ENCODE measurements at regions not wholly inside any gene's neighbourhood (a gene's known extent, or its start where the extent isn't known, plus 50 kb on each side); places are given as distances from the start of the nearest gene placed in this dataset.

DNA sequence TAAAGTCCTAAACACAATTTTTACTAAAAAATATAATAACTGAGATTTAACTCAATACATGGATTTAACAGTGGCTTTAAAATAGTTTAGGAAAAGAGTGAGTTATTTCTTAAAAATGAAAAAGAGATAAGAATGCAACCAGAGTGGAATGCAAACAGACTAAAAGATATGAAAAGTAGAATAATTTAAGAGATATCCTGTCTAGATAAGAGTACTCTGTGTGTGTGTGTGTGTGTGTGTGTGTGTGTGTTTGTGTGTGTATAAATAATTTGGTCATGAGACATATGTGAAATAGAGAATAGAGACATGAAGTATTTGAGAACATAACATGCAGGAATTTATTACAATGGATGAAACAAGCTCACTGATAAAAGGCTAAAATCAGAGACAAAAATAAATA, 986.9 kb upstream of the CHORDC1 start:
- no peak for DNase-seq

DNA sequence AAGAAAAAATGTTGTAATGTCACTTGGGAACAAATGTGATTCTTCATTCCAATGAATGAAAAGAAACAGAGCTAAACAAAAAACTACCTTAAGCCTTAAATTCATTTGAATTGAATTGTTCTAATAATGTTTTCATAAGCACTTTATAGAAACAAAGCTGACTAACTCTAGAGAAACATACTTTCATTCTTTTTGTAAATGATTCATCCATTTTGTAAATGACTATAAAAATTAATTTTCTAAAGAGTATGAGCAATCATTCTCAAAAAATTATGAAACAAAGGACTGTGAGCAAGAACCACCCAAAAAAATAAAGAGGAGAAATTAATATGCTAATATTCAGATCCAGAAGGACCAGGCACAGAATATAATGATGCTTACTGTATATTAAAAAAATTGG, 986.5 kb upstream of the CHORDC1 start:
- no peak for DNase-seq

DNA sequence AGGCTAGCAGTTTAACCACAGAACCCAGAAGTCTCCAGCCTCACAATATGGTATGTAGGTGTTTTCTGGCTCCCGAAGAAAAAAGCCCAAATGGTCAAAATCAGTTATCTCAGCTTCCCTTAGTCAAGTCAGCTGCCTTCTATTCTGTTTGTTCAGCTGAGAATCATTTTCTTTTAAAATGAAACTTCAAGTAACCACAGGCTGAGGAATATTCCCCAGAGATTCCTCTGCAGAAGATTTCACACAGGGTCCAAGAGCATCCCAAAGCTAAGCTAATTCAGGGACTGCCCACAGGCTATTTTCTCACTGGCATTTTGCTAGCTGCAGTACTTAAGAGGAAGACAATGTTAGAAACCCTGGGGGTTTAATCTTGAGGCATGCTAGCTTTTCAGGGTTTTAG, 977.0 kb upstream of the CHORDC1 start:
- no peak for DNase-seq

DNA sequence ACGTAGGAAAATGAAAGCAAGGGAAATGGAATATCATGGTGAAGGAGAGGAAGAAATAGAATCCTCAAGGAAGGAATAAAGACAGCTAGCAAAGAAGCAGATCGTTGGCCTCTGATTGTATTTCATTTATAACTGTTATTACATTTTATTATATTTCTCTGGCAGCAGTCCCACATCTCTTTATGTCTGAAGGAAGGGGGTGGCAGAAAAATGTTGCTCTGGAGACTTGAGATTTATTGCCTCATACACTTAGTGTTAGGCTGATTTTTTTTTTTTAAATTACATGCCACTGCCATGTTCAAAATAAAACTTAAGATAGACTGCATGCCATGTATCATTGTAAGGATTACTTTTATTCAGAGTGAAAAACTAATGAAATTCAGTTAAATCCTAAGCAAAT, 971.7 kb upstream of the CHORDC1 start:
- DNase-seq, result no peak

DNA sequence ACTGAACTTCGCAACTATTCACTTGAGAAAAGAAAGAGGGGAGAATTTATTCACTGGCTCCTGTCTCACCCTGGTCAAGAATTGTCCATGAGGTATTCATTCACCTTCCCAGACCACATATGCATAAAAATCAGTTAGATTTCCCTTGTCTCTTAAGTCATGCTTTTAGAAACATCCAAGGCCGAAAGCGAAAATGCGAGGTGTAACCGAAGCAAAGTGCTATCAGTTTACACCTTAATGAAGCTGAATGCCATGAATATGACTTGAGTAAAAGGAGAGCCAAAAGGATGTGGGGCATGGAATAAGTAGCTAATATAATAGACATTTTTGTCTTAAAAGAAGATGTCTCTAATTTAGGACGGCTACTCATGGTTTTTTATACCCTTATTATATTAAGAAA, 965.6 kb upstream of the CHORDC1 start:
- DNase-seq, result no peak

DNA sequence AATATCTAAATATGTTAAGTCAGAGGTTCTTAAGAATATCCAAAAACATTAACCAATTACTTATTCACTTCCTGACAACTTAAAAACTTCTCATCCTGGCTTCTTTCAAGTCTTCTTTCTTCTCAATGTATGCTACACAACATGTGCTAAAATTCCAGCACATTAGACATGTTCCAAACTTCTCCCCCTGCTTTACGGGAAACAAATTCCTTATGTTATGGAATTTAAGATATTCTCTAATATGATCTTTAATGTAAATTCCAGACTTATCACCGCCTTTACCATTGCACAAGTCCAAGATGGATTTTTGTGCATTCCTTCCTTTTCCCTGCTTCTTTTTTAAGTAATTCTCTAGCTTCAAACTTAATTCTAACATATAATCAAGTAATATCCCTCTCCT, 964.5 kb upstream of the CHORDC1 start:
- no peak for DNase-seq

DNA sequence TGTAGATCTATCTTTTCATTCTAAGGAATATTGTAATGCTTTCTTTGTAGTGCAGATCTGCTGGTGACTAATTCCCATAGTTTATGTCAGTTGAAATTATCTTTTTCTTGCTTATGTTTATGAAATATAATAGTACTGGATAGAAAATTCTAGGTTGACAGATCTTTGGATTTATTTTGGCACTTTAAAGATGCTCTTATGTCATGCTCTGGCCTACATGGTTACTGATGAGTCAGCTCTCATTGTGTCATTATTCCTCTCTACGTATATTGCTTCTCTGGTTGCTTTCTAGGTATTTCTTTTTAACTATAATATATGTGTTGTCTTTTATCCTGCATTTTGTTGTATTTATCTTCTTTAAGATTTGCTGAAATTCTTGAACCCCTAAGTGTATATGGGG, 955.5 kb upstream of the CHORDC1 start:
- no peak for DNase-seq

DNA sequence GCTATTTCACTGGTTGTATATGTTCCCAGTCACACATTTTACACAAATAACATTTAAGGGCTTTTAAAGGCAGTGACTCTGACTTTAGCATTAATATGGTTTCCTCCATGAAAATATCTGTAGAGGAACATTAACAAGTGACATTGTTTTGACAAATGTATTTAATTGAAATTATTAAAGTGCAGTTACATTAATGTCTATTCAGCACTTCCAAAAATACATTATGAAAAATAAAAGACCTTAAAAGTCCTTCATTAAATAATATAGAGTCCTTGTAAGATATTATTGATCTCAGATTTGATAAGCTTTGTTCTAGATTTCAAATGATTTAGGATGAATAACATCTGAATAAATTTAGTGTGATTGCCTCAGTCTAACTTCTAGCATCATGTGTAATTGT, 951.9 kb upstream of the CHORDC1 start:
- DNase-seq, result no peak

DNA sequence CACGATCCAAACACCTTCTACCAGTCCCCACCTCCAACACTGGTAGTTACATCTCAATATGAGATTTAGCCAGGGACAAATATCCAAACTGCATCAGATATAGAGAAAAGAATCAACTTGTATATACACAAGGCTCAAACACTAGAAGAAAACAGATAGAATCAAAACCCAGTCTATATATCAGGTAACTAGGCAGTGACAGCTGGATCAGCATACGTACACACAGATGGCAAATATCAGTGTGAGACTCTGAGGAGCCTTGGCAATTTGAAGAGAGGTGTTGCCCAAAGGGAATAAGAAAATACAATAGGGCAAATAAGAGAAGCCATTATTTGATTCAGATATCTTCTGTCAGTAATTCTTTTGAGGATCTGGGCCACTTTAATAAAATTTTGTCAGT, 951.3 kb upstream of the CHORDC1 start:
- DNase-seq, result no peak

DNA sequence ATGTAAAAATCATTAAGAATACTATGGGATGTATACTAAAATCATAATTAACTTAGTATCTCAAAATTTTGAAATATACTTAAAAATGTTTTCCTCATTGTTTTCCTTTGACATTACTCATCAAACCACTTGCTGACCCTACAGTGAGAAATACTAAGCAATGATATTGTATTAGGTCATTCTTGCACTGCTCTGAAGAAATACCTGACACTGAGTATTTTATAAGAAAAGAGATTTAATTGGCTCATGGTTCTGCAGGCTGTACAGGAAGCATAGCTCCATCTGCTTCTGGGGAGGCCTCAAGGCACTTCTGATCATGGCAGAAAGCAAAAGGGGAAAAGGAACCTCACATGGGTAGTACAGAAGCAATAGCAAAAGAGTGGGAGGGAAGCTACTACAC, 950.9 kb upstream of the CHORDC1 start:
- no peak for DNase-seq

DNA sequence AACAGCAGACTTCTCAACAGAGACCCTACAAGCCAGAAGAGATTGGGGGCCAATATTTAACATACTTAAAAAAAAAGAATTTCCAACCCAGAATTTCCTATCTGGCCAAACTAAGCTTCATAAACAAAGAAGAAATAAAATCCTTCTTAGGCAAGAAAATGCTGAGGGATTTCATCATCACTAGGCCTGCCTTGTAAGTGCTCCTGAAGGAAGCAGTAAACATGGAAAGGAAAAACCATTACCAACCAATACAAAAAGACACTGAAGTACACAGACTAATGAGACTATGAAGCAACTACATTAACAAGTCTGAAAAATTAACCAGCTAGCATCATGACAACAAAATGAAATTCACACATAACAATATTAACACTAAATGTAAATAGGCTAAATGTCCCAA, 947.9 kb upstream of the CHORDC1 start:
- no peak for DNase-seq

DNA sequence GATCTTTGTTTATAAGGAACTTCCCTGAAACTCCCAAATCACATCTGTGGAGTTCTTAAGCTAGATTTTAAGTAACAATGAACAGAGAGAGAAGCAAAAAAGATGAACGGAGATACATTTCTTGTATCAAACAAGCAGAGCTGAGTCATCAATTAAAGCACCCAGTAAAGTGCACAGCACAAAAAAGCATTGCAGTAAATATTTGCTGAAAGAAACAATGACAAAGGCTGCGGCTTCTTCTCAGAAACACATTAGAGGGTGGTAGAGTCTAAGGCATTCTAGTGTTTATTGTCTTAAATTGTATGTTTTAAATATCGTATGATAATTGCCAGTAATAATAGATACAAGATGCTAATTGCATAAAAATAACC, 941.6 kb upstream of the CHORDC1 start:
- DNase-seq, result no peak

DNA sequence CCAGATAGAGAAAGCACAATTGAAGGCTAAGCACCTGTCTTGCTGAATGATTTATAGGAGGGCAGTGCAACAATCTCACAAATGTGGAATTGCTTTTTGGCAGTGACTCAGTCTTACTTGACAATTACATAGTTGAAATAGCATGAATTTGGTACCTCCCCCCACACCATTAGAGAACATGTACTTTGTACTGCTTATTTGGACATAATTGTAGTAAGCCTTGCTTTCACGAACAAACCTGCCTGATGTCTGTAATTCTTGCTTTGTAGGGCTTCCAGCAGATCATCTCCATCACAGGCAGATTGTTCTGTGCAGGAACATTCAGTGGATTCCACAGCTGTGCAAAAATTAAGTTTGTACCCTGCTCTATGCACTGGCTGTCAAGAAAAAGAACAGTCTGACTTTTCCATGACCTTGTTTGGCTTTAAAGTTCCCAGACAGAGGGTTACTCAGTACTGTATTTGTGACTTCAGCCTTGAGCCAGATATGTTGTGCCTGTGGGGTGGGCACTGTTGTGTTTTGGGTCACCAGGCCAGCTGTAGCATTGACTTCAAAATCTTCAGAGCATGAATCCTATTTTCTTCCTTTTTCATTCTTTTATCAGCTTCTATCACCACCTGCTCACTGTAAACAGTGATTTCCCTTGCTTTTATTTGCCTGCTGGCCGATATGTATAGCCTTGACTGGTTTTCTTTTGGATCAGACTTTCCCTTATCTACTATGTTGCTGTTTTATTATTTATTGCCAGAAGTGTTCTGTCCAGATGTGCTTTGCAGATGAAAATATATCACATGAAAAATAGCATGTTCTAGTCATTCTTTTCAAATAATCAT, 941.0 kb upstream of the CHORDC1 start:
- no peak for DNase-seq

DNA sequence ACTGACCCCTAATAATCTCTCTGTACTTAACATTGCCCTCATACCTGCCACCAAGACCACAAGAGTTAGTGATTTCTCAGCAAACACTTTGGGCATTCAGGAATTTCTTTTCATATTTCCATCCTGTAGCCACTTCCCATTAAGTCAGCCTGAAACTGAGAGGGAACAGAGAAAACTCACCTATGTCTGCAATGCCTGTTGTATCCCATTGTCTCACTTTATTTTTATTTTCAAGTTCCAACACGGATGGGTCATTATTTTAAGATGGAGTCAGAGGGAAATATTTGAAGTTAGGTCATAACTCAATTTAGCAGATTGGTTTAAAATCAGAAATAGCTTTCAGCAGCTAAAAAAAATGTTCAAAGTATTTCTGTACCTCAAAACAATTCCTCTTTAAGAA, 937.8 kb upstream of the CHORDC1 start:
- no peak for DNase-seq

DNA sequence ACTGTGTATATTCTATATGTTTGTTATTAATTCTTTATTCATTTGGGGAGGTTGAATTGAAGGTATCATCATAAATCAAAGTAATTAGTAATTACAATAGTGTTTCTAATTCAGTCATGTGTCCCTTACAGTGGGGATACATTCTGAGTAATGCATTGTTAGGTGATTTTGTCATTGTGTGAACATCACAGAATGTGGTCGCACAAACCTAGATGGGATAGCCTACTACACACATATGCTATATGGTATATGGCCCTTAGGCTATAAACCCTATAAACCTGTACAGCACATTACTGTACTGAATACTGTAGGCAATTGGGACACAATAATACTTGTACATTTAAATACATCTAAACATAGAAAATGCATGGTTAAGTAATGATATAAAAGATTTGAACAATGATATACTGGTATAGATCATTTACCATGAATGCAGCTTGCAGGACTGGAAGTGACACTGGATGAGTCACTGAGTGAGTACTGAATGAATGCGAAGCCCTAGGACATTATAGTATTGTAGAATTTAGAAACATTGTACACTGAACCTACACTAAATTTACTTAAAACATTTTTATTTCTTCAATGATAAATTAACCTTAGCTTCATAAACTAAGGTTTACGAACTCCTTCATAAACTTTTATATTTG, 936.2 kb upstream of the CHORDC1 start:
- no peak for DNase-seq

DNA sequence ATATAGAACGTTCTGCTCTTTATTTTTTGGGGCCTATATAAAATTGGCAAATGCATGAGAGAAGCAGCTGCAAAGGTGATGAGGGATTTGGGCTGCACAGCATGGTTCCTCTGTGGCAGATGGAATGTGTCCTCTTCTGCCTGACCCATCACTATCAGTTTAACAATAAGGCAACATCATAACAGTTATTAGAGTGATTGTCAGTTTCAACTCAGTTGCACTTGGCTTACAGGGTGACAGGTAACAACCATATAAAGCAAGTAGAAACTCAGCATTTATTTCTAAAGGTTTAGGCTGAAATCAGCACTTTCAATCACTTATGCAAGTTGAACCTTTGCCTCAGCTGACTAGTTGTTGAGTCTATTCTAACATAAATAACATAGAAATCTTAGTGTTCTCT, 935.4 kb upstream of the CHORDC1 start:
- DNase-seq, result no peak

DNA sequence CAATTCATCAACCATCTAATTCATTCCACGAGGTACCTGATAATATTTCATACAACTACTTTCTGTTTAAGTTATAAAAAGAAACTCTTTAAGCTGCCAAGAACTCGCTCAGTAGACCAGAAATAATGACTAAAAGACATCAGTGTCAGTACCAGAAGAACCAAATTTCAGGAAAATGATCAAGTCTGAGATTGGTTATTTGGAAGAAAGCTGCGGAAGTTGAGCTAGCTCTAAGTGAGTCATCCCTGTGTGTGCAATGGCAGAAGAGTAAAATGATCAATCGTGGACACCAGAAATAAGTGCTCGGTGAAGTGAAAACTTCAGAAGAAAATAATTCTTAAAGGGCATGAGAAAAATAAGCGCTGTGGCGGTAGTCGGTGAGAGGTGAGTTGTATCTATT, 933.2 kb upstream of the CHORDC1 start:
- no peak for DNase-seq

DNA sequence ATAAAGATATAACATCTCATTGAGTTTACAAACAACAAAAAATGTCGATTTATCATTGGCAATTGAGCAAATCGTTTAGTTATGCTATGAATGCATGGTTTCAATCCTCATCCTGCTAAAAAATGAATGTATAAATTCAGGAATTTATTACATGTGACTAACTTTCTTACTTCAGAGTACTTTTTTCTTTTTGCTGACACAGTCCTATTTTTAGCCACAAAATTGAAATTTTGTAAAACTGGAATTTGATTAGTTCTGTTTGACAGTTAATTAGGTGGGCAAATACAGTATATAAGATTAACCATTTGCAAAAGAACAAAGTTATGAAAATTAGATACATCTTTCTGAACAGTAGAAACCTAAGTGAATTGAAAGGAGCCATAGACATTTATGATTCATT, 925.0 kb upstream of the CHORDC1 start:
- no peak for DNase-seq

DNA sequence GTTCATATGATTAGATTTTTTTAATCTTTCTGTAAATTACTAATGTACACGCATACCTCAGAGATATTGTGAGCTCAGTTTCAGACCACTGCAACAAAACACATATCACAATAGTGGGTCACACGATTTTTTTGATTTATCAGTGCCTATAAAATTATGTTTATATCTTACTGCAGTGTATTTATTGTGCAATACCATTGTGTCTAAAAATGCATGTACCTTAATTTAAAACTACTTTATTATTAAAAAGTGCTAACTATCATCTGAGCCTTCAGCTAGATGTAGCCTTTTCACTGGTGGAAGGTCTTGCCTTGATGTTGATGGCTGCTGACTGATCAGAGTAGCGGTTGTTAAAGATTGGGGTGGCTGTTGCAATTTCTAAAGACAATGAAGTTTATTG, 918.8 kb upstream of the CHORDC1 start:
- DNase-seq, result no peak

DNA sequence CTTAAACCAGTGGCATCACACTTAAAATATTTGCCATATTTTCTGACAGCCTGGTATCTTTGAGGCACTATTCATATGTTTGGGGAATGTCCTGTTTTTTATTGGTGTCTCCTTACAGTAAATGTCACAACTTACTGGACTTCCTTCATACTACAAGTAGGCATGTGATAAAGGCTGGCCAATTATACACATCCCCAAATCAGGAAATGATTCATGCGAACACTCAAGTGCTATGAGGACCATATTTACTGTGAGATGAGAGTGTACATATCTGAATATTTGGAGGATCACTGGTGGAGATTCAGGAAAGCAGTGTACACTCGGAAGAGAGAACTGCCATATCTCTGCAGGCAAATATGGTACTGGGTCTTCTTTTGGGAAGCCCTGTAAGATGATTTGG, 913.8 kb upstream of the CHORDC1 start:
- no peak for DNase-seq

DNA sequence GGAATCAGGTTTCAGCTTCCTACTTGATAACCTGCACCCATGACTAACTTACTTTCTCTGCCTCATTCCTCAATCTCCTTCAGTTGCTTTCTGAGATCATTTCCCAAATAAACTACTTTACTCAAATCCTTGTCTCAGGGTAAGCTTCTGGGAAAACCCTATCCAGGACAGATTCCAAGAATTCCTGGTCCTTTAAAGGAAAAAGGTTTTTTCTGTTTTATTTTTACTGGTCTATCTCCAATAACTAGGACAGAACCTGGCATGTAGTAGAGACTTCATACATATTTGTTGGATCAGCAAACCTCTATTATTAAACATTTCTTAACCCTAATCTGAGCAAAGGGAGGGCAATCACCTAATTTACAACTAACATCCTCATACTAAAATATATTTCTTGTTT, 910.5 kb upstream of the CHORDC1 start:
- no peak for DNase-seq

DNA sequence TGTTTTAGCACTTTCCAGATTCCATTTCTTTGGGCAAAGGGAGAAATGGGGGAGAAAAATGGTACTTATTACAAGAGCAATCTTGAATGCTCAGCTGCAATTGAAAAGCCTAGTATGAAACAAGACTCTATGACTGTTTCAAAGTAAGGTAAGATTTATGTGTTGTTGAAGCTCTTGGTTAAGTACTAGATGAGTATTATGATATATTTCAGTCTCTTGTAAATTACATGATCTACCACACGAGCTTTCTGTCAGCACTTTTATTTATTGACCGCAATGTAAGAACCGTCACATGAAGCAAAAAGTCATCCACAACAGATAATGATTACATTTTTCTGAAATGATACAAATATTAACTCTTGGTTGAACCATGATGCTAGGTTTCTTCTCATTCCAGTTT, 906.7 kb upstream of the CHORDC1 start:
- no peak for DNase-seq

DNA sequence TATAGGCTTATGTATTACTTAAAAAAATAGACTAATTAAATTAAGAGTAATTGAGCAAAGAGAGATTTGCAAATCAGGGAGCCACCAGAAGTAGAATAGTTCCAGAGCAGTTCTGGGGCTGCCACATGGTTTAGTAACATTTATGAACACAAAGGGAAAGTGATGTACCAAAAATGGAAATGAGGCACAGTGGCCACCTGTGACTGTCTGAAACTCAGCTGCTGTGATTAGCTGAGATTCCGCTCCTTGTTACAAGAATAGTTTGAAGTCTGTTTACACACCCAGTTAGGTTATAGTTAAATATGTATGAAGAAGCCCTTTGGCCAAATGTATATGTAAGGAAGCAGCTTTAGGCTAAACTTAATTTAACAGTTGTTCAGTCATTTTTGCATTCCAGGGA, 901.5 kb upstream of the CHORDC1 start:
- no peak for DNase-seq

DNA sequence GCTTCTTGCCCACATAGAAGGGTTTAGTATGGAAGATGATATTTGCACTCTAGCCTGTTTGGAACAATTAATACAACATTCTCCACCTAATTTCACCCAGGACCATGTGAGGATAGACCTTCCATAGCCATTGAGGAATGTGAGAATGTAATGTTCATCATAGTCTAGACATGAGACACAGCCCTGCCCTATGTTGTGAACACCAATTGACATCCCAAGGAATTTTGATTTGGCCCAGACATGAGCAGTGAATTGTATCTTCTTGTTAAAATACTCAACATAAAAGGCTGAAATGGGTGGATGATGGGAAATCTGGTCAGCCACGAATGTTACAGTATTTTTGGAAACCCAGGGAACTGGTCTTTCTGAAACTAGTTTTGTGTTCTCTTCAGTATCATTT, 892.3 kb upstream of the CHORDC1 start:
- DNase-seq, result no peak

DNA sequence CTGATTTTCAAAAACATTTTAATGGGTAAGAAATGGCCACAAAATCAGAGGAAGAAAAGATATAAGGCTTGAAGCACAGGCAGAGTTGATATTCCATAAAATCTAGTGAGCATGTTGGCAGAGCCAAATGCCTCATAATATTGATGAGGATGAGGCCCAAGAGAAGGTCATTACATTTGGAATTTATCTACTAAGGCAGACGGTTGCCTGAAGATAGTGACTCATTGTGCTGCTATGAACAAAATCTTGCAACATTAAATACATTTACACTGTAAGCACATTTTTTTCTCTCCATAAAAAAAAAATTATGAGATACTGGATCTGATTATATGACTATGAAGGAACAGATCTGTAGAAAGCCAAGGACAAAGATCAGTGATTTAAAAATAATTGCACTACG, 881.4 kb upstream of the CHORDC1 start:
- DNase-seq, result no peak

All from T-helper 2 cell (primary cell).